GM12878 (cell line): ENCODE measurements at regions not wholly inside any gene's neighbourhood (a gene's known extent, or its start where the extent isn't known, plus 50 kb on each side); places are given as distances from the start of the nearest gene placed in this dataset.

ENCODE experiments used
- ASH2L ChIP-seq: fragments of 300-600, 200-600 bp; sonication (generic); IDR thresholded peaks from 2 replicates; pipeline ENCODE4 v1.6.1; 2017; ENCODE audit warnings: low read depth, mild to moderate bottlenecking, borderline replicate concordance
- BHLHE40 ChIP-seq, 2 experiments: fragments of 450-650 bp in 1 of 2; IDR thresholded peaks; 2 replicates each; pipeline ENCODE4 v1.6.1; 2011 to 2017; ENCODE audit warnings: low read depth in 2 of 2, borderline replicate concordance in 1 of 2, improper control_type of control experiment in 1 of 2, low read length in 1 of 2, mild to moderate bottlenecking in 1 of 2
- BRCA1 ChIP-seq: IDR thresholded peaks from 2 replicates; pipeline ENCODE4 v1.6.1; 2011; ENCODE audit warnings: low read depth, low read length, improper control_type of control experiment
- CHD4 ChIP-seq: fragments of 200-600 bp; sonication (generic); IDR thresholded peaks from 2 replicates; pipeline ENCODE4 v1.6.1; 2016; ENCODE audit warnings: mild to moderate bottlenecking
- KDM1A ChIP-seq: fragments of 200-600 bp; sonication (generic); IDR thresholded peaks from 2 replicates; pipeline ENCODE4 v1.6.1; 2016; ENCODE audit warnings: borderline replicate concordance
- KLF5 ChIP-seq: fragments of 450-650 bp; IDR thresholded peaks from 2 replicates; pipeline ENCODE4 v1.6.1; 2014; ENCODE audit warnings: mild to moderate bottlenecking; ENCODE audit not compliant: partially characterized antibody
- MTA2 ChIP-seq: fragments of 450-650 bp; IDR thresholded peaks from 2 replicates; pipeline ENCODE4 v1.6.1; 2016; ENCODE audit warnings: low read depth, mild to moderate bottlenecking, moderate library complexity
- NFIC ChIP-seq: IDR thresholded peaks from 2 replicates; pipeline ENCODE4 v1.6.1; 2012; ENCODE audit warnings: low read depth, mild to moderate bottlenecking, inconsistent platforms, low read length, moderate library complexity
- NFYB ChIP-seq: IDR thresholded peaks from 2 replicates; pipeline ENCODE4 v1.6.1; 2011; ENCODE audit warnings: low read depth, mild to moderate bottlenecking, low read length, improper control_type of control experiment, moderate library complexity; ENCODE audit not compliant: insufficient read depth
- RELA ChIP-seq: fragments of 450-650 bp; IDR thresholded peaks from 2 replicates; pipeline ENCODE4 v1.8.0; 2014; ENCODE audit warnings: borderline replicate concordance; ENCODE audit not compliant: partially characterized antibody
- RFX5 ChIP-seq: IDR thresholded peaks from 2 replicates; pipeline ENCODE4 v1.6.1; 2011; ENCODE audit warnings: low read depth, low read length, improper control_type of control experiment
- TF ChIP-seq, protein P1 (sequence below): fragments of 450-650 bp; IDR thresholded peaks from 2 replicates; pipeline ENCODE4 v1.6.1; 2017; ENCODE audit warnings: mild to moderate bottlenecking, moderate library complexity

DNA sequence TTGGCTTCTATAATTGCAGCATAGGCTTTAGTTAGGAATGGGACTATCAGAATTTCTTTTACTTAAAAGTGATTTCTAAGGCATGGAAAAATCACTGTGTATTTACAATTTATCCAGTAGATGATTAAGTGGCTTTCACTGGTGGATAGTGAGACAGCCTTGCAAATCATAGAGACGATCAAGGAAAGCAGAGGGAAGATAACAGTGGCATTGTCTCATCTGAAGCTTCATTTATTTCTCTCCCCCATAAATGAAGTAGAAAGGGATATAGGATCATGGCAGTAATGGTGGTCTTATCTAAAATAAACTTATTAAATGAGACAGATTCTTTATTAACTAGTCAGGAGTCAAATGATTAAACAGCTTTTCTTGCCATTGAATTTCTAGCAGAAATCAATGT, 224.2 kb upstream of the ANO5 start (continued):
- no peak for TF ChIP-seq MTA2
- no peak for TF ChIP-seq KLF5
- no peak for TF ChIP-seq CHD4
- TF ChIP-seq RELA, result no peak
- no peak for TF ChIP-seq NFIC
- TF ChIP-seq ASH2L, result no peak
- TF ChIP-seq KDM1A, result no peak
- TF ChIP-seq, protein P1, sequence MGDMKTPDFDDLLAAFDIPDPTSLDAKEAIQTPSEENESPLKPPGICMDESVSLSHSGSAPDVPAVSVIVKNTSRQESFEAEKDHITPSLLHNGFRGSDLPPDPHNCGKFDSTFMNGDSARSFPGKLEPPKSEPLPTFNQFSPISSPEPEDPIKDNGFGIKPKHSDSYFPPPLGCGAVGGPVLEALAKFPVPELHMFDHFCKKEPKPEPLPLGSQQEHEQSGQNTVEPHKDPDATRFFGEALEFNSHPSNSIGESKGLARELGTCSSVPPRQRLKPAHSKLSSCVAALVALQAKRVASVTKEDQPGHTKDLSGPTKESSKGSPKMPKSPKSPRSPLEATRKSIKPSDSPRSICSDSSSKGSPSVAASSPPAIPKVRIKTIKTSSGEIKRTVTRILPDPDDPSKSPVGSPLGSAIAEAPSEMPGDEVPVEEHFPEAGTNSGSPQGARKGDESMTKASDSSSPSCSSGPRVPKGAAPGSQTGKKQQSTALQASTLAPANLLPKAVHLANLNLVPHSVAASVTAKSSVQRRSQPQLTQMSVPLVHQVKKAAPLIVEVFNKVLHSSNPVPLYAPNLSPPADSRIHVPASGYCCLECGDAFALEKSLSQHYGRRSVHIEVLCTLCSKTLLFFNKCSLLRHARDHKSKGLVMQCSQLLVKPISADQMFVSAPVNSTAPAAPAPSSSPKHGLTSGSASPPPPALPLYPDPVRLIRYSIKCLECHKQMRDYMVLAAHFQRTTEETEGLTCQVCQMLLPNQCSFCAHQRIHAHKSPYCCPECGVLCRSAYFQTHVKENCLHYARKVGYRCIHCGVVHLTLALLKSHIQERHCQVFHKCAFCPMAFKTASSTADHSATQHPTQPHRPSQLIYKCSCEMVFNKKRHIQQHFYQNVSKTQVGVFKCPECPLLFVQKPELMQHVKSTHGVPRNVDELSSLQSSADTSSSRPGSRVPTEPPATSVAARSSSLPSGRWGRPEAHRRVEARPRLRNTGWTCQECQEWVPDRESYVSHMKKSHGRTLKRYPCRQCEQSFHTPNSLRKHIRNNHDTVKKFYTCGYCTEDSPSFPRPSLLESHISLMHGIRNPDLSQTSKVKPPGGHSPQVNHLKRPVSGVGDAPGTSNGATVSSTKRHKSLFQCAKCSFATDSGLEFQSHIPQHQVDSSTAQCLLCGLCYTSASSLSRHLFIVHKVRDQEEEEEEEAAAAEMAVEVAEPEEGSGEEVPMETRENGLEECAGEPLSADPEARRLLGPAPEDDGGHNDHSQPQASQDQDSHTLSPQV, result no peak
- TF ChIP-seq BHLHE40 (IDR thresholded peaks at IDR 0.05; ENCODE audit: borderline replicate concordance in 1 of 2, low read depth in 2 of 2, low read length in 1 of 2), result no peak
- no peak for TF ChIP-seq BRCA1
- TF ChIP-seq RFX5, result no peak
- no peak for TF ChIP-seq NFYB
